ENCODE measurements at regions not wholly inside any gene's neighbourhood (a gene's known extent, or its start where the extent isn't known, plus 50 kb on each side); places are given as distances from the start of the nearest gene placed in this dataset.

DNA sequence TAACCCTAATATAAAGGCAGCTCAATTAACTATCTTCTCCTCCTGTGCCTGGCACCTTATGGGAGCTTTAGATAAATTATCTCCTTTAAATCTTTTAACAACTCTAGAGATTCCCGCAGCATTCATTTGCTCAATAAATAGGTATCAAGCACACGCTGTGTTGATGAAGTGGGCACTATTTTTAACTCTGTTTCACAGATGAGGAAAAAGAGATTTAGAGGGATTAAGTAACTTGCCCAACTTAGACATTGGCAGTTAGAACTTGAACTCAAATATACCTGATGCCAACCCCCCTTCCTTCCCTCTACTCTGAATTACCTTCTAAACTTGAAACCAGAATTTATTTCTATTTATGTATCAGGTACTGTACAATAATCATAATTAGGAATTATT, 112.4 kb downstream of the SH3TC2 start:
- no peak overlapping the region for H3K27ac Mint-ChIP-seq
- H3K36me3 Mint-ChIP-seq (ENCODE audit: low read depth) = no peaks in the 10 kb centered on the region
- H3K4me3 Mint-ChIP-seq = no peak overlapping the region
- H3K27me3 Mint-ChIP-seq = no peaks in the 10 kb centered on the region
- H3K4me1 Mint-ChIP-seq = no peaks in the 10 kb centered on the region
- no peaks in the 10 kb centered on the region for H3K9me3 Mint-ChIP-seq
- no peak for ATAC-seq (replicated peaks)

DNA sequence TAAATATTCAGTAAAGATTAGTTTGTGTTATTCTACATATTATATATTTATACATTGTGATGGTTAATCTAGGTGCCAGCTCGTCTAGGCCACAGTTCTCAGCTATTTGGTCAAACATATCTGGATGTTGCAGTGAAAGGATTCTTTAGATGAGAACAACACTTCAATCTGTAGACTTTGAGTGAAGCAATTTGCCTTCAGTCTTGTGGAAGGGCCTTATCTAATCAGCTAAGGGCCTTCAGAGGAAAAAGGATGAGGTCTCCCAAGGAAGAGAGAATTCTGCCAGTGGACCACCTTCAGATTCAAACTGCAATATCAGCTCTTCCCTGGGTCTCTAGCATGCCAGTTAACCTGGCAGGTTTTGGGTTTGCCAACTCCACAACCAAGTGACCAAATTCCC, 112.0 kb downstream of the SH3TC2 start:
- ATAC-seq (replicated peaks) = no peak
- Mint-ChIP-seq H3K4me3 (no peak overlapping the region), H3K27ac (no peak overlapping the region), H3K4me1 (no peaks in the 10 kb centered on the region), H3K36me3 (ENCODE audit: low read depth) (no peaks in the 10 kb centered on the region), H3K9me3 (no peaks in the 10 kb centered on the region), H3K27me3 (no peaks in the 10 kb centered on the region)

DNA sequence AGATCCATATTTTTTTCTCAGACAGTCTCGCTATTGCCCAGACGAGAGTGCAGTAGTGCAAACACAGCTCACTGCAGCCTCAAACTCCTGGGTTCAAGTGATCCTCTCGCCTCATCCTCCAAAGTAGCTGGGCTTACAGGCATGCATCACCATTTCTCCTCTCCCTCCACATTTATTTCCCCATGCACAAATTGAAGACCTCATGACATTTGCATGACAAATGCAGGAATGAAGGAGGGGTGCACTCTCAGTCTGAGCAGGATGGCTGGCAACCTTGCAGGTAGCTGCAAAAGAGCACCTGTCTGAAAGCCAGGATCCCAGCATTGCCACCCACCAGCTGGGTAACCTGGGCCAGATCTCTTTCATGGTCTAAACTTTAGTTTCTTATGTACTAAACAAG, 111.2 kb downstream of the SH3TC2 start:
- H3K9me3 Mint-ChIP-seq = no peaks in the 10 kb centered on the region
- no peaks in the 10 kb centered on the region for H3K36me3 Mint-ChIP-seq (ENCODE audit: low read depth)
- H3K27ac Mint-ChIP-seq = no peak overlapping the region
- H3K4me3 Mint-ChIP-seq = no peak overlapping the region
- H3K27me3 Mint-ChIP-seq = no peaks in the 10 kb centered on the region
- no peak for ATAC-seq (replicated peaks)
- no peaks in the 10 kb centered on the region for H3K4me1 Mint-ChIP-seq

DNA sequence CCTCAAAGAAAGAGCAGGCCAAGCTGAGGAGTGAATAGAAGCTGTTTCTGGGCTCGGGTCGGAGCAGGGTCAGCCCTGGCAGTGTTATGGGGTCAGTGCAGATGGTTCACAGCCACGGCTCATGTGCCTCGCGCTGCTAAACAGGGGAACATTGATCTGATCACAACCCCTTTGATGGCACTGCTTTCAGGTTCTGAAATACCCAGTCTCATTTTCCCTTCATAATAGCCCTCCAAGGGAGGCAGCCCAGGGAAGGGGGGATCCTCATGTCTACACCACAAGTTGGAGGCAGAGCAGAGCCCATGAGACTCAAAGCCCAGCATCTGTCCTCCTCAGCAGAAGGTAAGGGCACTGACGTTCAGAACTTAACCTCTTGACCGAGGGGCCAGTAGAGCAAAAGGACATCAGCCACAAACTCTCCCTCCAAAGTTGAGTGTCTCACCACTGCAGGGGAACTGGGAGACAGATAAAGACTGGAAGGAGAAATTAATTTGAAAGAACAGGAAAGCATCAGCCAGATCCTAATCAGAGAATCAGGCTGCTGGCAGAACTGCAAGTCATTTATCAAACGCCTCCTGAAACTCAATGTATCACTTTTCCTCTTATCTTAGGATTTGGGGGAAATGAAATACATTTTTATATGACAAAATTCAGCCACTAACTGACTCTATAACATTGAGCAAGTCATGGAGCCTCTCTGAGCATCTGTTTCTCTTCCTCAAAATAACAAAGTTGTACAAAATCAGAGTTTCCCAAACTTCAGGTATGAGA, 110.6 kb downstream of the SH3TC2 start:
- no peaks in the 10 kb centered on the region for H3K4me1 Mint-ChIP-seq
- H3K27me3 Mint-ChIP-seq = no peaks in the 10 kb centered on the region
- no peak overlapping the region for H3K4me3 Mint-ChIP-seq
- no peaks in the 10 kb centered on the region for H3K9me3 Mint-ChIP-seq
- H3K36me3 Mint-ChIP-seq (ENCODE audit: low read depth) = no peaks in the 10 kb centered on the region
- ATAC-seq (replicated peaks) = no peak
- no peak overlapping the region for H3K27ac Mint-ChIP-seq

DNA sequence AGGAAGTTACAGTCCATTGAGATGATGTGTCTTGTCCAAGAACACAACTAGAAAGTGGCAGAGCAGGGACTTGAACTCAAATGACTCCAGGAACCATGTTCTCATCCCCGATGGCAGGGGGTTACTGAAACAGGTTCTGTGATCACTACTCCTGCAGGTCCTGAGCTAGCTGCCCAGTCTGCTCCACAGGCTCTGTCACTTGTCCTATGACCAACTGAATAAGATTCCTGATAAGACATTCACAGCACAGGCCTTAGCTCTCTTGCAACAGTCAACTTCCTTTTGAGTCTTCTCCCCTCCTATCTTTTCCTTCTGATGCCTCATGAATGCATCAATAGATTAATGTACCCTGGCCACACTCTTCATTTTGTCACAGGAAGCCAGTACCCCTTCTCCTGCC, 109.2 kb downstream of the SH3TC2 start:
- H3K4me1 Mint-ChIP-seq = no peaks in the 10 kb centered on the region
- H3K36me3 Mint-ChIP-seq (ENCODE audit: low read depth) = no peaks in the 10 kb centered on the region
- ATAC-seq (replicated peaks) = no peak
- no peaks in the 10 kb centered on the region for H3K9me3 Mint-ChIP-seq
- peaks cover 4% of the 10 kb centered on the region for H3K27me3 Mint-ChIP-seq
- H3K27ac Mint-ChIP-seq = no peak overlapping the region
- H3K4me3 Mint-ChIP-seq = no peak overlapping the region

Data from activated T-helper 17 cell treated with anti-CD3 and anti-CD28 coated beads, Interleukin-2, amount 50 U/mL, for 72 hours (primary cell).